HCT116 (cell line): ENCODE measurements at regions not wholly inside any gene's neighbourhood (a gene's known extent, or its start where the extent isn't known, plus 50 kb on each side); places are given as distances from the start of the nearest gene placed in this dataset.

Source experiments
- ATAC-seq: fragments of 200-7000 bp; cut with Tn5 transposase; 2 replicates; pipeline ENCODE4 v1.9.1; 2020; ENCODE audit warnings: mild to moderate bottlenecking, moderate library complexity
- BruUV-seq: library from RNA; stranded (reverse); fragments of 400-500 nt; replicated peaks from 2 replicates; lab custom pipeline; 2021; lab: Mats Ljungman, UMichigan
- CTCF ChIA-PET: fragments of 300-600 bp; sonication (Branson Sonifier 250); formaldehyde crosslinking; loops from one replicate; lab custom pipeline; 2021; ENCODE audit warnings: antibody characterized with exemption; lab: Charles Lee
- POLR2A ChIA-PET: fragments of 300-600, 350-600 bp; sonication (Branson Sonifier 250); formaldehyde crosslinking; loops from one replicate; lab custom pipeline; 2021; ENCODE audit warnings: antibody characterized with exemption; lab: Charles Lee
- RAD21 ChIA-PET, 2 experiments: fragments of 300-600 bp; sonication (Branson Sonifier 250); formaldehyde crosslinking; loops; one replicate each; lab custom pipeline; 2023; ENCODE audit warnings: low total read pairs in 2 of 2; ENCODE audit not compliant: uncharacterized antibody in 2 of 2, unreplicated experiment in 2 of 2, low non-redundant PET in 1 of 2; lab: Charles Lee
- DNase-seq: peaks from one replicate; pipeline ENCODE4 v3.0.0-alpha.2; 2010; ENCODE audit warnings: low read depth, low spot score
- H2AFZ ChIP-seq: fragments of 200-600 bp; shearing (Covaris generic), sonication (generic); 2 replicates; pipeline ENCODE4 v1.6.1; 2017; ENCODE audit warnings: low read depth, mixed run types, mixed read lengths, antibody characterized with exemption, low read length; ENCODE audit not compliant: poor library complexity, severe bottlenecking
- H3K27ac ChIP-seq: 2 replicates; pipeline ENCODE4 v1.5.1; 2012; ENCODE audit warnings: low read depth, low read length
- H3K27me3 ChIP-seq: fragments of 200-600 bp; sonication (generic); 2 replicates; pipeline ENCODE4 v1.6.1; 2016; ENCODE audit warnings: mixed run types, low read length, mixed read lengths; ENCODE audit not compliant: insufficient read depth
- H3K36me3 ChIP-seq, 2 experiments: fragments of 200-500 bp in 1 of 2; fragments of 200-600 bp in 1 of 2; sonication (Bioruptor generic) in 1 of 2; sonication (generic) in 1 of 2; 2 replicates each; pipeline versions ENCODE4 v1.5.1 to v1.6.1; 2014 to 2016; ENCODE audit warnings: low read length in 2 of 2, inconsistent platforms in 1 of 2, mixed read lengths in 1 of 2, mixed run types in 1 of 2; ENCODE audit not compliant: insufficient read depth in 2 of 2, control insufficient read depth in 1 of 2
- H3K4me1 ChIP-seq, 2 experiments: fragments of 200-600 bp in 1 of 2; sonication (generic) in 1 of 2; 2 replicates each; pipeline versions ENCODE4 v1.5.1 to v1.6.1; 2012 to 2017; ENCODE audit warnings: low read length in 2 of 2, inconsistent platforms in 1 of 2, mild to moderate bottlenecking in 1 of 2, mixed read lengths in 1 of 2, mixed run types in 1 of 2, moderate library complexity in 1 of 2; ENCODE audit not compliant: insufficient read depth in 2 of 2, control insufficient read depth in 1 of 2
- H3K4me2 ChIP-seq: fragments of 200-600 bp; sonication (generic); 2 replicates; pipeline ENCODE4 v1.6.1; 2017; ENCODE audit warnings: mixed run types, low read length, mixed read lengths
- H3K4me3 ChIP-seq, 2 experiments: fragments of 200-600 bp in 1 of 2; sonication (generic) in 1 of 2; replicated peaks in 1 of 2; 2 replicates each; pipeline ENCODE4 v1.5.1; 2011 to 2016; ENCODE audit warnings: low read length in 2 of 2, control low read depth in 1 of 2, low read depth in 1 of 2, mild to moderate bottlenecking in 1 of 2, mixed read lengths in 1 of 2, mixed run types in 1 of 2
- H3K79me2 ChIP-seq: fragments of 200-600 bp; sonication (generic); 2 replicates; pipeline ENCODE4 v1.6.1; 2017; ENCODE audit warnings: mild to moderate bottlenecking, mixed run types, low read length, moderate library complexity, mixed read lengths; ENCODE audit not compliant: insufficient read depth
- H3K9ac ChIP-seq: fragments of 200-600 bp; sonication (generic); 2 replicates; pipeline ENCODE4 v1.6.1; 2016; ENCODE audit warnings: low read length, mixed read lengths
- H3K9me2 ChIP-seq: fragments of 200-600 bp; sonication (generic), shearing (Covaris generic); 2 replicates; pipeline ENCODE4 v1.6.1; 2017; ENCODE audit warnings: mixed run types, mild to moderate bottlenecking, moderate library complexity; ENCODE audit not compliant: insufficient read depth
- H3K9me3 ChIP-seq, 2 experiments: fragments of 200-500 bp in 1 of 2; fragments of 200-600 bp in 1 of 2; sonication (Bioruptor generic) in 1 of 2; sonication (generic) in 1 of 2; 2 replicates each; pipeline ENCODE4 v1.6.1; 2014 to 2017; ENCODE audit warnings: low read length in 2 of 2, mixed read lengths in 2 of 2, inconsistent platforms in 1 of 2, low read depth in 1 of 2, mild to moderate bottlenecking in 1 of 2, mixed run types in 1 of 2, moderate library complexity in 1 of 2; ENCODE audit not compliant: control insufficient read depth in 1 of 2, insufficient read depth in 1 of 2
- H4K20me1 ChIP-seq: fragments of 200-600 bp; sonication (generic), shearing (Covaris generic); 2 replicates; pipeline ENCODE4 v1.6.1; 2017; ENCODE audit warnings: mixed run types, mild to moderate bottlenecking, moderate library complexity; ENCODE audit not compliant: insufficient read depth
- CBX3 ChIP-seq: IDR thresholded peaks from 2 replicates; pipeline ENCODE4 v1.6.1; 2012; ENCODE audit warnings: low read depth
- CEBPB ChIP-seq: IDR thresholded peaks from 2 replicates; pipeline ENCODE4 v1.6.1; 2012; ENCODE audit warnings: low read depth
- EGR1 ChIP-seq: IDR thresholded peaks from 2 replicates; pipeline ENCODE4 v1.6.1; 2012; ENCODE audit warnings: low read depth
- EZH2 ChIP-seq: fragments of 200-600 bp; sonication (generic); IDR thresholded peaks from 2 replicates; pipeline ENCODE4 v1.6.1; 2017; ENCODE audit warnings: antibody characterized with exemption, mixed run types
- JUND ChIP-seq: IDR thresholded peaks from 2 replicates; pipeline ENCODE4 v1.6.1; 2012
- RAD21 ChIP-seq: IDR thresholded peaks from 2 replicates; pipeline ENCODE4 v1.6.1; 2012; ENCODE audit warnings: low read depth, mild to moderate bottlenecking
- TCF7L2 ChIP-seq: IDR thresholded peaks from 2 replicates; pipeline ENCODE4 v1.7.0; 2011; ENCODE audit warnings: borderline replicate concordance, inconsistent platforms; ENCODE audit not compliant: insufficient read depth, insufficient read length; ENCODE audit errors: extremely low read depth
- ZFX ChIP-seq: fragments of 450-650 bp; IDR thresholded peaks from 2 replicates; pipeline ENCODE4 v1.6.1; 2017
- ZNF274 ChIP-seq: fragments of 200-500 bp; sonication (Bioruptor generic); IDR thresholded peaks from 2 replicates; pipeline ENCODE4 v1.6.1; 2014; ENCODE audit warnings: mild to moderate bottlenecking, low read depth, low read length, inconsistent platforms
- intact Hi-C: fragments of 100-400 bp; cut with micrococcal nuclease; formaldehyde crosslinking; loops from 2 replicates; pipeline ENCODE4 v1.10.0; 2022
- TF ChIP-seq, protein P1 (sequence below): IDR thresholded peaks from 2 replicates; pipeline ENCODE4 v1.6.1; 2011; ENCODE audit warnings: mild to moderate bottlenecking, low read length, moderate library complexity; ENCODE audit not compliant: insufficient replicate concordance; ENCODE audit errors: extremely low read depth
- TF ChIP-seq, protein P2 (sequence below): IDR thresholded peaks from 2 replicates; pipeline ENCODE4 v1.6.1; 2012; ENCODE audit warnings: low read depth
- TF ChIP-seq, protein P3 (sequence below): IDR thresholded peaks from 2 replicates; pipeline ENCODE4 v1.6.1; 2012
- TF ChIP-seq, protein P4 (sequence below): IDR thresholded peaks from 2 replicates; pipeline ENCODE4 v1.6.1; 2012

DNA sequence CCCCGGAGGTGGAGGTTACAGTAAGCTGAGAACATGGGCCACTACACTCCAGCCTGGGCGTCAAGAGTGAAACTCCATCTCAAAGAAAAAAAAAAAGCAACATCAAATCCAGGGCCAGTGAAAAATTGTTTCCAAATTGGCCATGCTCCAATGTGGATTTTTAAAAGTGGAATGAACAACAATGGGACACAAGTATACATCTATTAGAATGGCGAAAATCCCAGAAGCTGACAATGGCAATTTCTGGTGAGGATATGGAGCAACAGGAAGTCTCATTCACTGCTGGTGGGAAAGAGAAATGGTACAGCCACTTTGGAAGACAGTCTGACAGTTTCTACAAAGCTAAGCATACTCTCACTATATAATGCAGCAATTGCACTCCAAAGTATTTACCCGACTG is 161.4 kb downstream of the UXS1 start:
- TF ChIP-seq EZH2 = no peak
- no peak for TF ChIP-seq CBX3
- TF ChIP-seq ZNF274 = no peak
- TF ChIP-seq, protein P1, sequence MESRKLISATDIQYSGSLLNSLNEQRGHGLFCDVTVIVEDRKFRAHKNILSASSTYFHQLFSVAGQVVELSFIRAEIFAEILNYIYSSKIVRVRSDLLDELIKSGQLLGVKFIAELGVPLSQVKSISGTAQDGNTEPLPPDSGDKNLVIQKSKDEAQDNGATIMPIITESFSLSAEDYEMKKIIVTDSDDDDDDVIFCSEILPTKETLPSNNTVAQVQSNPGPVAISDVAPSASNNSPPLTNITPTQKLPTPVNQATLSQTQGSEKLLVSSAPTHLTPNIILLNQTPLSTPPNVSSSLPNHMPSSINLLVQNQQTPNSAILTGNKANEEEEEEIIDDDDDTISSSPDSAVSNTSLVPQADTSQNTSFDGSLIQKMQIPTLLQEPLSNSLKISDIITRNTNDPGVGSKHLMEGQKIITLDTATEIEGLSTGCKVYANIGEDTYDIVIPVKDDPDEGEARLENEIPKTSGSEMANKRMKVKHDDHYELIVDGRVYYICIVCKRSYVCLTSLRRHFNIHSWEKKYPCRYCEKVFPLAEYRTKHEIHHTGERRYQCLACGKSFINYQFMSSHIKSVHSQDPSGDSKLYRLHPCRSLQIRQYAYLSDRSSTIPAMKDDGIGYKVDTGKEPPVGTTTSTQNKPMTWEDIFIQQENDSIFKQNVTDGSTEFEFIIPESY = no peak
- TF ChIP-seq, protein P2, sequence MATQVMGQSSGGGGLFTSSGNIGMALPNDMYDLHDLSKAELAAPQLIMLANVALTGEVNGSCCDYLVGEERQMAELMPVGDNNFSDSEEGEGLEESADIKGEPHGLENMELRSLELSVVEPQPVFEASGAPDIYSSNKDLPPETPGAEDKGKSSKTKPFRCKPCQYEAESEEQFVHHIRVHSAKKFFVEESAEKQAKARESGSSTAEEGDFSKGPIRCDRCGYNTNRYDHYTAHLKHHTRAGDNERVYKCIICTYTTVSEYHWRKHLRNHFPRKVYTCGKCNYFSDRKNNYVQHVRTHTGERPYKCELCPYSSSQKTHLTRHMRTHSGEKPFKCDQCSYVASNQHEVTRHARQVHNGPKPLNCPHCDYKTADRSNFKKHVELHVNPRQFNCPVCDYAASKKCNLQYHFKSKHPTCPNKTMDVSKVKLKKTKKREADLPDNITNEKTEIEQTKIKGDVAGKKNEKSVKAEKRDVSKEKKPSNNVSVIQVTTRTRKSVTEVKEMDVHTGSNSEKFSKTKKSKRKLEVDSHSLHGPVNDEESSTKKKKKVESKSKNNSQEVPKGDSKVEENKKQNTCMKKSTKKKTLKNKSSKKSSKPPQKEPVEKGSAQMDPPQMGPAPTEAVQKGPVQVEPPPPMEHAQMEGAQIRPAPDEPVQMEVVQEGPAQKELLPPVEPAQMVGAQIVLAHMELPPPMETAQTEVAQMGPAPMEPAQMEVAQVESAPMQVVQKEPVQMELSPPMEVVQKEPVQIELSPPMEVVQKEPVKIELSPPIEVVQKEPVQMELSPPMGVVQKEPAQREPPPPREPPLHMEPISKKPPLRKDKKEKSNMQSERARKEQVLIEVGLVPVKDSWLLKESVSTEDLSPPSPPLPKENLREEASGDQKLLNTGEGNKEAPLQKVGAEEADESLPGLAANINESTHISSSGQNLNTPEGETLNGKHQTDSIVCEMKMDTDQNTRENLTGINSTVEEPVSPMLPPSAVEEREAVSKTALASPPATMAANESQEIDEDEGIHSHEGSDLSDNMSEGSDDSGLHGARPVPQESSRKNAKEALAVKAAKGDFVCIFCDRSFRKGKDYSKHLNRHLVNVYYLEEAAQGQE = no peak
- TF ChIP-seq RAD21 = no peak
- TF ChIP-seq EGR1 = no peak
- no peak for TF ChIP-seq CEBPB
- TF ChIP-seq, protein P3, sequence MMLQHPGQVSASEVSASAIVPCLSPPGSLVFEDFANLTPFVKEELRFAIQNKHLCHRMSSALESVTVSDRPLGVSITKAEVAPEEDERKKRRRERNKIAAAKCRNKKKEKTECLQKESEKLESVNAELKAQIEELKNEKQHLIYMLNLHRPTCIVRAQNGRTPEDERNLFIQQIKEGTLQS = no peak
- no peak for TF ChIP-seq ZFX
- TF ChIP-seq TCF7L2 = no peak
- TF ChIP-seq, protein P4, sequence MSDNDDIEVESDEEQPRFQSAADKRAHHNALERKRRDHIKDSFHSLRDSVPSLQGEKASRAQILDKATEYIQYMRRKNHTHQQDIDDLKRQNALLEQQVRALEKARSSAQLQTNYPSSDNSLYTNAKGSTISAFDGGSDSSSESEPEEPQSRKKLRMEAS = no peak
- no peak for TF ChIP-seq JUND
- Histone ChIP-seq H3K9ac (no peak overlapping the region), H3K4me3 (no peak overlapping the region), H3K36me3 (no peaks in the 10 kb centered on the region), H2AFZ (no peak overlapping the region), H3K4me2 (no peak overlapping the region), H3K9me3 (no peaks in the 10 kb centered on the region), H4K20me1 (no peaks in the 10 kb centered on the region), H3K79me2 (no peaks in the 10 kb centered on the region), H3K4me1 (0 out of 4 replicates have a peak, but pooled peaks cover 0 to 4% of the 10 kb centered on the region in 2 experiments), H3K9me2 (no peaks in the 10 kb centered on the region), H3K27me3 (no peaks in the 10 kb centered on the region), H3K27ac (no peak overlapping the region)
- CTCF ChIA-PET = no interaction called here
- intact Hi-C loops = no loop called here
- DNase-seq (no peak), ATAC-seq (no peak)
- POLR2A ChIA-PET = no interaction called here
- no TSS peak for BruUV-seq
- RAD21 ChIA-PET = no interaction called here
